OCI-LY1 (cell line): ENCODE measurements at regions not wholly inside any gene's neighbourhood (a gene's known extent, or its start where the extent isn't known, plus 50 kb on each side); places are given as distances from the start of the nearest gene placed in this dataset.

Experiments used
- H2AFZ ChIP-seq: fragments of 200-600 bp; sonication (generic), shearing (Covaris generic); 2 replicates; pipeline ENCODE4 v1.6.0; 2014; ENCODE audit warnings: antibody characterized with exemption, mild to moderate bottlenecking, low read length
- H3F3A ChIP-seq: fragments of 200-600 bp; sonication (generic), shearing (Covaris generic); 2 replicates; pipeline ENCODE4 v1.6.0; 2014; ENCODE audit warnings: mild to moderate bottlenecking, antibody characterized with exemption, low read length, moderate library complexity; ENCODE audit not compliant: insufficient read depth
- H3K27ac ChIP-seq: fragments of 200-600 bp; sonication (generic); 2 replicates; pipeline ENCODE4 v1.5.1; 2014; ENCODE audit warnings: low read length, mixed run types, mild to moderate bottlenecking, low read depth; ENCODE audit not compliant: poor library complexity, severe bottlenecking
- H3K27me3 ChIP-seq: fragments of 200-600 bp; sonication (generic); 2 replicates; pipeline ENCODE4 v1.6.0; 2014; ENCODE audit warnings: antibody characterized with exemption, mild to moderate bottlenecking, low read length, moderate library complexity; ENCODE audit not compliant: insufficient read depth
- H3K36me3 ChIP-seq: fragments of 200-600 bp; sonication (generic); 2 replicates; pipeline ENCODE4 v1.6.1; 2014; ENCODE audit warnings: mild to moderate bottlenecking, antibody characterized with exemption, low read length, moderate library complexity, mixed read lengths; ENCODE audit not compliant: insufficient read depth
- H3K4me1 ChIP-seq: fragments of 200-600 bp; sonication (generic); 2 replicates; pipeline ENCODE4 v1.5.1; 2014; ENCODE audit warnings: mild to moderate bottlenecking, low read length, moderate library complexity; ENCODE audit not compliant: insufficient read depth, severe bottlenecking
- H3K4me2 ChIP-seq: fragments of 200-600 bp; sonication (generic), shearing (Covaris generic); 2 replicates; pipeline ENCODE4 v1.6.1; 2014; ENCODE audit warnings: low read length
- H3K4me3 ChIP-seq: fragments of 200-600 bp; sonication (generic); 2 replicates; pipeline ENCODE4 v1.5.1; 2014; ENCODE audit warnings: low read length, low read depth, mild to moderate bottlenecking, mixed read lengths; ENCODE audit not compliant: poor library complexity, severe bottlenecking
- H3K79me2 ChIP-seq: fragments of 200-600 bp; shearing (Covaris generic); 2 replicates; pipeline ENCODE4 v1.6.1; 2016; ENCODE audit warnings: mixed run types, low read length, mixed read lengths; ENCODE audit not compliant: insufficient read depth
- H3K9ac ChIP-seq: fragments of 200-600 bp; sonication (generic), shearing (Covaris generic); 2 replicates; pipeline ENCODE4 v1.6.1; 2014; ENCODE audit warnings: mild to moderate bottlenecking, low read length, mixed read lengths
- H3K9me2 ChIP-seq: fragments of 200-600 bp; sonication (generic), shearing (Covaris generic); 2 replicates; pipeline ENCODE4 v1.6.1; 2014; ENCODE audit warnings: low read depth, mild to moderate bottlenecking, low read length, mixed read lengths
- H3K9me3 ChIP-seq: fragments of 200-600 bp; shearing (Covaris generic); 2 replicates; pipeline ENCODE4 v1.6.1; 2014; ENCODE audit warnings: low read length, mixed read lengths
- H4K20me1 ChIP-seq: fragments of 200-600 bp; sonication (generic), shearing (Covaris generic); 2 replicates; pipeline ENCODE4 v1.6.0; 2016; ENCODE audit warnings: mild to moderate bottlenecking, low read length; ENCODE audit not compliant: insufficient read depth
- EZH2 ChIP-seq: fragments of 200-600 bp; sonication (generic), shearing (Covaris generic); IDR thresholded peaks from 2 replicates; pipeline ENCODE4 v1.8.0; 2017; ENCODE audit warnings: borderline replicate concordance, mixed run types, mild to moderate bottlenecking, antibody characterized with exemption, low read length, moderate library complexity, mixed read lengths
- TF ChIP-seq, protein P1 (sequence below): fragments of 200-600 bp; sonication (generic), shearing (Covaris generic); IDR thresholded peaks from 2 replicates; pipeline ENCODE4 v1.5.1; 2017; ENCODE audit warnings: mild to moderate bottlenecking, antibody characterized with exemption, low read length, moderate library complexity, mixed read lengths

GRCh38 chr3:102085431-102086176 lies 236.3 kb downstream of the NFKBIZ start:
- no peaks in the 10 kb centered on the region for H3K36me3 ChIP-seq
- no peak overlapping the region for H2AFZ ChIP-seq

GRCh38 chr3:102087236-102087635 lies 237.9 kb downstream of the NFKBIZ start:
- no peaks in the 10 kb centered on the region for H3F3A ChIP-seq

More at GRCh38 chr3:102085431-102086176, 236.3 kb downstream of the NFKBIZ start:
- TF ChIP-seq, protein P1, sequence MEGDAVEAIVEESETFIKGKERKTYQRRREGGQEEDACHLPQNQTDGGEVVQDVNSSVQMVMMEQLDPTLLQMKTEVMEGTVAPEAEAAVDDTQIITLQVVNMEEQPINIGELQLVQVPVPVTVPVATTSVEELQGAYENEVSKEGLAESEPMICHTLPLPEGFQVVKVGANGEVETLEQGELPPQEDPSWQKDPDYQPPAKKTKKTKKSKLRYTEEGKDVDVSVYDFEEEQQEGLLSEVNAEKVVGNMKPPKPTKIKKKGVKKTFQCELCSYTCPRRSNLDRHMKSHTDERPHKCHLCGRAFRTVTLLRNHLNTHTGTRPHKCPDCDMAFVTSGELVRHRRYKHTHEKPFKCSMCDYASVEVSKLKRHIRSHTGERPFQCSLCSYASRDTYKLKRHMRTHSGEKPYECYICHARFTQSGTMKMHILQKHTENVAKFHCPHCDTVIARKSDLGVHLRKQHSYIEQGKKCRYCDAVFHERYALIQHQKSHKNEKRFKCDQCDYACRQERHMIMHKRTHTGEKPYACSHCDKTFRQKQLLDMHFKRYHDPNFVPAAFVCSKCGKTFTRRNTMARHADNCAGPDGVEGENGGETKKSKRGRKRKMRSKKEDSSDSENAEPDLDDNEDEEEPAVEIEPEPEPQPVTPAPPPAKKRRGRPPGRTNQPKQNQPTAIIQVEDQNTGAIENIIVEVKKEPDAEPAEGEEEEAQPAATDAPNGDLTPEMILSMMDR = no peak
- no peak for TF ChIP-seq EZH2
- H3K9ac ChIP-seq = no peak overlapping the region
- no peaks in the 10 kb centered on the region for H3K27me3 ChIP-seq
- no peaks in the 10 kb centered on the region for H4K20me1 ChIP-seq
- H3K9me2 ChIP-seq = no peaks in the 10 kb centered on the region
- H3K9me3 ChIP-seq = no peaks in the 10 kb centered on the region
- H3K4me3 ChIP-seq = no peak overlapping the region
- no peaks in the 10 kb centered on the region for H3K79me2 ChIP-seq
- no peaks in the 10 kb centered on the region for H3K4me1 ChIP-seq
- H3F3A ChIP-seq = no peaks in the 10 kb centered on the region
- no peak overlapping the region for H3K27ac ChIP-seq
- H3K4me2 ChIP-seq = no peak overlapping the region

DNA sequence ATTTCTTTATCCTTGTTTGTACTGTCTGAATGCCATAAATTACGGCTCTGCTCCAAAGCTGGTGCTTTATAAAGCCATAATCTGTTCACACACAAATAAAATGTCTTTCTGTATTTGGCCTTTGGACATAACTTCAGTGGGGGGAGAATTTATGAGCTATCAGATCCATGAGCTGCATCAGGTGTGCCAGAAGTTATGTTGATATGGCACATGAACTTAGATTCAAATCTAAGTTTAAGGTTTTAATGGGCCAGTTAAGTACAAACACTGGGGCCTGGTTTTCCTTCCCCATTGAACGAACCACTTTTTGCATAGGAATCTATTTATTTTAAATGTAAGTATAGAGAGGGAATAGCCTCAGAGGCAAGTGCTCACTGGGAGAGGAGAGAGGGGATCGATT lies 239.9 kb downstream of the NFKBIZ start:
- no peaks in the 10 kb centered on the region for H3K9me3 ChIP-seq
- H4K20me1 ChIP-seq = no peaks in the 10 kb centered on the region
- no peaks in the 10 kb centered on the region for H3K4me1 ChIP-seq
- H3K4me3 ChIP-seq = no peak overlapping the region
- no peaks in the 10 kb centered on the region for H3K79me2 ChIP-seq
- no peaks in the 10 kb centered on the region for H3F3A ChIP-seq
- H3K9ac ChIP-seq = no peak overlapping the region
- no peaks in the 10 kb centered on the region for H3K36me3 ChIP-seq
- no peaks in the 10 kb centered on the region for H3K9me2 ChIP-seq
- no peaks in the 10 kb centered on the region for H3K27me3 ChIP-seq
- H3K27ac ChIP-seq = no peak overlapping the region
- no peak overlapping the region for H3K4me2 ChIP-seq
- TF ChIP-seq, protein P1 = no peak
- TF ChIP-seq EZH2 = no peak
- no peak overlapping the region for H2AFZ ChIP-seq

More at GRCh38 chr3:102087236-102087635, 237.9 kb downstream of the NFKBIZ start:
- no peaks in the 10 kb centered on the region for H4K20me1 ChIP-seq
- H3K27me3 ChIP-seq = no peaks in the 10 kb centered on the region
- H3K4me2 ChIP-seq = no peak overlapping the region
- H3K36me3 ChIP-seq = no peaks in the 10 kb centered on the region
- no peaks in the 10 kb centered on the region for H3K9me2 ChIP-seq
- H2AFZ ChIP-seq = no peak overlapping the region
- H3K4me3 ChIP-seq = no peak overlapping the region
- H3K27ac ChIP-seq = no peak overlapping the region
- H3K4me1 ChIP-seq = no peaks in the 10 kb centered on the region
- H3K9ac ChIP-seq = no peak overlapping the region
- no peaks in the 10 kb centered on the region for H3K79me2 ChIP-seq
- TF ChIP-seq EZH2 = no peak
- TF ChIP-seq, protein P1 = no peak
- H3K9me3 ChIP-seq = no peaks in the 10 kb centered on the region
